ENCODE measurements at regions not wholly inside any gene's neighbourhood (a gene's known extent, or its start where the extent isn't known, plus 50 kb on each side); places are given as distances from the start of the nearest gene placed in this dataset.

DNA sequence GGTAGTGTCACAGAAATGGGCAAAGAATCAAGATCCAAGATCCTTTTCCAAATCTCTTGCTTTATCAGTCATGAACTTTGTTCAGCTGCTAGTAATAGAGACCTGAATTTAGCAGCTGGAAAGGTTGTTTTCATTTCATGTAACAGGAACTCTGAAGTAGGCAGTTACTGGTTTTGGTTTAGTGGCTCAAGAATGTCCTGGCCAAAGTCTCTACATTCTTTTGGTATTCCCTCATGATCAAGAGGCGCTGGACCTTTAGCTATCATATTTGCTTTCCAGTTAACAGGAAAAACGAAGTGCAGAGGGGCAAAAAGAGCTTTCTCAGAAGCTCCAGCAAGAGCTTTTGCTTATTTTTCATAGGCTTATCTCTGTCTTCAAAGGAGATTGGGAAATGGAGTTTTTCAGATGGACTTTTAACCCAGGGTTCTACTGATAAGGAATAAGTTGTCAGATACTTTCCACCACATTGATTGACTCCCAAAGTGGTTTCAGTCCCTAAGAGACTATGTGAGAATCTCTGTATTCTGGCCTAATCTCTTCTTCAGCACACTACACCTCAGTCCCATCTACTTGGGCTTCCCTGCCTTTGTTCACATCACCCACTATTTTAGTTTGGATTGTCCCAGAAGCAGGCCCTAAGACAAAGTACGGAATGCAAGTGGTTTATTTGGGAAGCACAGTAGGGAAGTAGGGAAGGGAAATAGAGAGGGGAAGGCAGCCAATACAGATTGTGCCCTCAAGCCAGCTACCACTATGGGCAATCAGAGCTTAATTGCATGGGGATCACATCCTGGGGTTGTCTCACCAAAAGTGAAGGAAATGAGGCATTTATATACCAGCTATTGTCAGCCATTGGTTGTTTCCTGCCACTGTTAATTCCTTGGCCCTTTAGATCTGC lies 359.3 kb downstream of the LRRC70 start:
- no TSS peak for BruUV-seq (replicated peaks)
- ATAC-seq (ENCODE audit: low read depth) = no peak

More for the DNA sequence above, 359.3 kb downstream of the LRRC70 start:
- no peak overlapping the region for H3K23ac ChIP-seq (ENCODE audit: low read depth, low read length)
- intact Hi-C loops (cut with micrococcal nuclease) = no loop called here
- no peak overlapping the region for H4K91ac ChIP-seq (ENCODE audit: insufficient read depth, low read depth, low read length)
- H4K20me1 ChIP-seq (ENCODE audit: insufficient read depth, low read length) = no peaks in the 10 kb centered on the region
- in situ Hi-C loops (cut with MboI; ENCODE audit: low sequenced_read_pairs) = no loop called here
- no peak overlapping the region for H2AK9ac ChIP-seq (replicated peaks; ENCODE audit: low read depth, low read length, poor library complexity)
- H3K56ac ChIP-seq (ENCODE audit: extremely low read depth, insufficient read depth, low read length) = no peak overlapping the region
- dilution Hi-C loops (cut with HindIII; ENCODE audit: low sequenced_read_pairs, unreplicated experiment) = no loop called here
- no peak overlapping the region for H3K4ac ChIP-seq (ENCODE audit: low read depth, low read length)
- no peak overlapping the region for H3K18ac ChIP-seq (ENCODE audit: low read depth, low read length)
- no peaks in the 10 kb centered on the region for H3K36me3 ChIP-seq (ENCODE audit: control insufficient read depth, insufficient read depth, low read length)
- H3K4me1 ChIP-seq (ENCODE audit: control insufficient read depth, insufficient read depth, low read length) = no peaks in the 10 kb centered on the region
- H3K27ac ChIP-seq (ENCODE audit: insufficient read depth, low read length) = no peak overlapping the region
- no peaks in the 10 kb centered on the region for H3K9me1 ChIP-seq (ENCODE audit: insufficient read depth, low read length)
- H3K9me3 ChIP-seq (ENCODE audit: control insufficient read depth, insufficient read depth, low read length) = peaks cover 6% of the 10 kb centered on the region; the same call in 1 of the 2 replicates
- 0% methylated on average over 1 of the region's 3 CpGs; no CpG with 5 or more reads in 1 of the 2 experiments for WGBS, 2 experiments (ENCODE audit: extremely low coverage in 2 of 2, insufficient read length in 1 of 2)
- no peak overlapping the region for H4K8ac ChIP-seq (ENCODE audit: low read depth in 2 of 2, low read length in 2 of 2)
- no peak overlapping the region for H2BK5ac ChIP-seq (ENCODE audit: low read depth, low read length, poor library complexity, severe bottlenecking)
- DNase-seq = peak; percentile 3
- no peak overlapping the region for H2AFZ ChIP-seq (replicated peaks; ENCODE audit: low read length, poor library complexity)
- H2BK15ac ChIP-seq (ENCODE audit: low read depth, low read length) = no peak overlapping the region
- H2AK5ac ChIP-seq (ENCODE audit: low read depth, low read length) = no peak overlapping the region
- no peak overlapping the region for H3K4me3 ChIP-seq (ENCODE audit: insufficient read depth, low read depth, low read length)
- H3K9ac ChIP-seq (ENCODE audit: low read depth, low read length) = no peak overlapping the region
- TF ChIP-seq CHD1 (IDR thresholded peaks at IDR 0.05; ENCODE audit: low read depth, low read length) = no peak
- TF ChIP-seq MAFK (IDR thresholded peaks at IDR 0.05; ENCODE audit: low read depth, low read length) = no peak
- TF ChIP-seq SMC3 (IDR thresholded peaks at IDR 0.05; ENCODE audit: low read depth, low read length) = no peak
- TF ChIP-seq, protein P1, sequence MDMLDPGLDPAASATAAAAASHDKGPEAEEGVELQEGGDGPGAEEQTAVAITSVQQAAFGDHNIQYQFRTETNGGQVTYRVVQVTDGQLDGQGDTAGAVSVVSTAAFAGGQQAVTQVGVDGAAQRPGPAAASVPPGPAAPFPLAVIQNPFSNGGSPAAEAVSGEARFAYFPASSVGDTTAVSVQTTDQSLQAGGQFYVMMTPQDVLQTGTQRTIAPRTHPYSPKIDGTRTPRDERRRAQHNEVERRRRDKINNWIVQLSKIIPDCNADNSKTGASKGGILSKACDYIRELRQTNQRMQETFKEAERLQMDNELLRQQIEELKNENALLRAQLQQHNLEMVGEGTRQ (IDR thresholded peaks at IDR 0.05; ENCODE audit: low read depth, low read length) = no peak
- no peak for TF ChIP-seq NFE2L2 (IDR thresholded peaks at IDR 0.05; ENCODE audit: low read depth, low read length)
- no peak for TF ChIP-seq RFX5 (IDR thresholded peaks at IDR 0.05; ENCODE audit: low read depth, low read length)
- no peak for TF ChIP-seq BHLHE40 (IDR thresholded peaks at IDR 0.05; ENCODE audit: low read depth, low read length)
- no peak for TF ChIP-seq RAD21 (IDR thresholded peaks at IDR 0.05; ENCODE audit: low read length)
- TF ChIP-seq MXI1 (IDR thresholded peaks at IDR 0.05; ENCODE audit: borderline replicate concordance, low read depth, low read length) = no peak
- no peak for TF ChIP-seq MAZ (IDR thresholded peaks at IDR 0.05; ENCODE audit: borderline replicate concordance, low read depth, low read length)
- TF ChIP-seq POLR2A (IDR thresholded peaks at IDR 0.05; ENCODE audit: low read depth, low read length) = no peak
- TF ChIP-seq, protein P2, sequence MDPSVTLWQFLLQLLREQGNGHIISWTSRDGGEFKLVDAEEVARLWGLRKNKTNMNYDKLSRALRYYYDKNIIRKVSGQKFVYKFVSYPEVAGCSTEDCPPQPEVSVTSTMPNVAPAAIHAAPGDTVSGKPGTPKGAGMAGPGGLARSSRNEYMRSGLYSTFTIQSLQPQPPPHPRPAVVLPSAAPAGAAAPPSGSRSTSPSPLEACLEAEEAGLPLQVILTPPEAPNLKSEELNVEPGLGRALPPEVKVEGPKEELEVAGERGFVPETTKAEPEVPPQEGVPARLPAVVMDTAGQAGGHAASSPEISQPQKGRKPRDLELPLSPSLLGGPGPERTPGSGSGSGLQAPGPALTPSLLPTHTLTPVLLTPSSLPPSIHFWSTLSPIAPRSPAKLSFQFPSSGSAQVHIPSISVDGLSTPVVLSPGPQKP (IDR thresholded peaks at IDR 0.05; ENCODE audit: borderline replicate concordance, low read depth, low read length) = no peak
- no peak for TF ChIP-seq CEBPB (IDR thresholded peaks at IDR 0.05; ENCODE audit: low read depth, low read length)
- TF ChIP-seq RCOR1 (IDR thresholded peaks at IDR 0.05; ENCODE audit: insufficient replicate concordance, low read length) = no peak
- TF ChIP-seq, protein P3, sequence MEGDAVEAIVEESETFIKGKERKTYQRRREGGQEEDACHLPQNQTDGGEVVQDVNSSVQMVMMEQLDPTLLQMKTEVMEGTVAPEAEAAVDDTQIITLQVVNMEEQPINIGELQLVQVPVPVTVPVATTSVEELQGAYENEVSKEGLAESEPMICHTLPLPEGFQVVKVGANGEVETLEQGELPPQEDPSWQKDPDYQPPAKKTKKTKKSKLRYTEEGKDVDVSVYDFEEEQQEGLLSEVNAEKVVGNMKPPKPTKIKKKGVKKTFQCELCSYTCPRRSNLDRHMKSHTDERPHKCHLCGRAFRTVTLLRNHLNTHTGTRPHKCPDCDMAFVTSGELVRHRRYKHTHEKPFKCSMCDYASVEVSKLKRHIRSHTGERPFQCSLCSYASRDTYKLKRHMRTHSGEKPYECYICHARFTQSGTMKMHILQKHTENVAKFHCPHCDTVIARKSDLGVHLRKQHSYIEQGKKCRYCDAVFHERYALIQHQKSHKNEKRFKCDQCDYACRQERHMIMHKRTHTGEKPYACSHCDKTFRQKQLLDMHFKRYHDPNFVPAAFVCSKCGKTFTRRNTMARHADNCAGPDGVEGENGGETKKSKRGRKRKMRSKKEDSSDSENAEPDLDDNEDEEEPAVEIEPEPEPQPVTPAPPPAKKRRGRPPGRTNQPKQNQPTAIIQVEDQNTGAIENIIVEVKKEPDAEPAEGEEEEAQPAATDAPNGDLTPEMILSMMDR (conservative IDR thresholded peaks at IDR 0.05; ENCODE audit: low read depth, low read length) = no peak
- ChIA-PET CTCF (interaction anchor here (0.6 kb wide), 1 partner anchor 21 kb away, joined by 3 read pairs; no protein-coding TSS in a partner anchor), POLR2A (ENCODE audit: unreplicated experiment) (no interaction called here)
- no peaks in the 10 kb centered on the region for H3K27me3 ChIP-seq (ENCODE audit: control insufficient read depth, insufficient read depth, low read length)
- H4K5ac ChIP-seq (ENCODE audit: low read depth, low read length) = no peak overlapping the region
- H3K14ac ChIP-seq (replicated peaks; ENCODE audit: low read depth, low read length) = no peak overlapping the region
- H2BK120ac ChIP-seq (ENCODE audit: low read depth, low read length) = no peak overlapping the region
- no peak overlapping the region for H3K4me2 ChIP-seq (ENCODE audit: low read depth, low read length)
- no peaks in the 10 kb centered on the region for H3K79me1 ChIP-seq (ENCODE audit: low read depth in 1 of 2, low read length in 2 of 2)
- H2BK20ac ChIP-seq (ENCODE audit: low read depth, low read length) = no peak overlapping the region

Data from IMR-90 (cell line).